ENCODE measurements at regions not wholly inside any gene's neighbourhood (a gene's known extent, or its start where the extent isn't known, plus 50 kb on each side); places are given as distances from the start of the nearest gene placed in this dataset.
"Not testable (repeated sequence)": the region's sequence is repeated elsewhere in the genome, so short reads cannot be mapped to it uniquely, and the experiment has no call there.

DNA sequence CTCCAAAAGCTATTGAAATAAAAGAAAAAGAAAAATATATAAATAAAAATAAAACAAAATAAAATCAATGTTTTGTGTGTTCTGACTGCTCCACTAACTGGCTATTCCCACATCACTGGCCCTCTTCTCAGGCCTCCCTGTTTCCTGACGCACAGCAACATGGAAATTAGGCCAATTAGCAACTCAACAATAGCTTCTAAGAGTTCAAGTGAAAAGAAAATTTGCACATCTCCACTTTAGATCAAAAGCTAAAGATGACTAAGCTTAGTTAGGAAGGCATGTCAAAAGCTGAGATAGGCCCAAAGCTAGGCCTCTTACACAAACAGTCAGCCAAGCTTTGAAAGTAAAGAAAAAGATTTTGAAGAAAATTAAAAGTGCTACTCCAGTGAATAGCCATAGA lies 200.8 kb downstream of the DUSP6 start:
- TF ChIP-seq Cebpa-rat (IDR thresholded peaks at IDR 0.05) = no peak
- H3K27me3 ChIP-seq = no peaks in the 10 kb centered on the region
- H3K36me3 ChIP-seq = no peaks in the 10 kb centered on the region
- H3K27ac ChIP-seq = no peak overlapping the region
- no peak overlapping the region for H3K9ac ChIP-seq
- no peaks in the 10 kb centered on the region for H4K20me1 ChIP-seq
- H3K4me1 ChIP-seq = no peaks in the 10 kb centered on the region
- H3K9me3 ChIP-seq = peaks cover 7% of the 10 kb centered on the region
- H3K4me3 ChIP-seq = no peak overlapping the region
- no peak overlapping the region for H3K4me2 ChIP-seq

DNA sequence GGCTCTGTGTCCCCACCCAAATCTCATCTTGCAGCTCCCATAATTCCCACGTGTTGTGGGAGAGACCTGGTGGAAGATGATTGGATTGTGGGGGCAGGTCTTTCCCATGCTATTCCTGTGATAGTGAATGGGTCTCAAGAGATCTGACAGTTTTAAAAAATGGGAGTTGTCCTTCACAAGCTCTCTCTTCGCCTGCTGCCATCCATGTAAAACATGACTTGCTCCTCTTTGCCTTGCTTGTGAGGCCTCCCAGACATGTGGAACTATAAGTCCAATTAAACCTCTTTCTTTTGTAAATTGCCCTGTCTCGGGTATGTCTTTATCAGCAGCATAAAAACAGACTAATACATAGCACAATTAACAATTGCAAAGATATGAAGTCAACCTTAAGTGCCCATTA lies 201.5 kb downstream of the DUSP6 start:
- not testable (repeated sequence) for H3K4me2 ChIP-seq, H3K9me3 ChIP-seq, H3K36me3 ChIP-seq, H3K4me3 ChIP-seq, H3K27me3 ChIP-seq, H3K4me1 ChIP-seq, H4K20me1 ChIP-seq, H3K9ac ChIP-seq, H3K27ac ChIP-seq

DNA sequence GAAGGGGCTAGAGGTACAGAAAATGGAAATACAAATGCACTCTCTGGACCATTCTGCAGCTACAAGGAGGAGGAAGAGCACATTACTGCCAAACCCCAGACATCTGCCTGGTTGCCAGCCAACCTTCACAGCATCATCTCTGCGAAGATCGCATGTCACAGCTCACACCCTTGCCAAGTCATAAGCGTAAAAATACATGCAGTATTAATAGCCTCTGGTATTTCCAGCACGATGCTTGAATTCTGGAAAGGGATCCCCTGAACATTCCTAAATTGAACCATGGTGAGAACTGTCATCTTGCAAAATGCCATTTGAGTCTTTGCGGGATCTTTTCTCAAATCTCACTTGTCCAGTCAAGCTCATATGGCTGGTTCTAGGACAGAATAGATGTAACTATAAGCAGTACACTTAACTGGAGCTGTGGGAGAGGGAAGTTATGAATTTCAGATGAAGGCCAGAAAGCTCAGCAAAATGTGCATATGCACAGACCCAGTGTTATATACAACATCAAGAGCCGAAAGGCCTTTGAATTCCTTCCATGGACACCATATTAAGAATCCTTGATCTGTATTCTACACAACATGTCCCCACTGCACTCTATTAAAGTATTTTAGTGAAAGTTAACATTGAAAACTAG lies 211.6 kb downstream of the DUSP6 start:
- no peak overlapping the region for H3K9ac ChIP-seq
- no peak overlapping the region for H3K27ac ChIP-seq
- H4K20me1 ChIP-seq = no peaks in the 10 kb centered on the region
- no peaks in the 10 kb centered on the region for H3K9me3 ChIP-seq
- H3K27me3 ChIP-seq = no peaks in the 10 kb centered on the region
- no peak overlapping the region for H3K4me2 ChIP-seq
- no peak for TF ChIP-seq Cebpa-rat (IDR thresholded peaks at IDR 0.05)
- no peak overlapping the region for H3K4me3 ChIP-seq
- no peaks in the 10 kb centered on the region for H3K36me3 ChIP-seq
- H3K4me1 ChIP-seq = 0 out of 2 replicates have a peak, but pooled peaks cover 6% of the 10 kb centered on the region

DNA sequence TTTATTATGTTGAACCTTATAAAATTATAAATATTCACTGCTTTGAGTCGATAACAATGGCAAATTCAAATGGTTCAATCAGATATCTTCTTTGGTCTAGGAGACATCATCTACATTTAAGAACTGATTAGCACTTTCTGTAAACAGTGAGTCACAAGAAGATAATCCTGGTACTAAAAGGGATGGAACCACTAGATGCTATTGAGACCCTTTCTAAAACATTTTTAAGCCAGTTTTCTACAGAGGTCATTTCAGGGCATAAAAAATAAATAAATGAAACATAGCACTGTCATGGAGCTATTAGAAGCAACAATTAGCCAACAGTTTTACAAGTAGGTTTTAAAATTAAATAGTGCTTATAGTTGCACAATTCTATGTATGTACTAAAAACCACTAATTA lies 212.2 kb downstream of the DUSP6 start:
- H3K4me3 ChIP-seq = no peak overlapping the region
- no peaks in the 10 kb centered on the region for H3K9me3 ChIP-seq
- no peaks in the 10 kb centered on the region for H3K27me3 ChIP-seq
- no peaks in the 10 kb centered on the region for H4K20me1 ChIP-seq
- TF ChIP-seq Cebpa-rat (IDR thresholded peaks at IDR 0.05) = no peak
- H3K27ac ChIP-seq = no peak overlapping the region
- no peaks in the 10 kb centered on the region for H3K36me3 ChIP-seq
- H3K4me2 ChIP-seq = no peak overlapping the region
- no peak overlapping the region for H3K9ac ChIP-seq
- 0 out of 2 replicates have a peak, but pooled peaks cover 2% of the 10 kb centered on the region for H3K4me1 ChIP-seq

DNA sequence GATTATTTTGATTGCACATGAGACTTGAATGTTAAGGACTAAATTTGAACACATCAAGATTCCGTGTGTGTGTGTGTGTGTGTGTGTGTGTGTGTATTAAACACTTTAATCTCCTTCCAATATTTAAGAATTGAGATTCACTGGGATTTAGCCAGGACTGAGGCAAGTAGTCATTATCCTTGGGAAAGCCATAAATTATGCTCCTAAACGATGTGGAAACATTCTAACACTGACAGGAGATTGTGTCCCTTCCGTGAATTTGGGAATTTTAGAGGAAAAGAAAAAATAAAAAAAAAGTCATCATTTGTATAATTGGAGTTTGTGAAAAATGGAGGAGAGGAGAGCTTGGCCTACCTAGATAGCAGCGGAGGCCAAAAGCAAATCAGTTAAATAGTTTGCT lies 212.9 kb downstream of the DUSP6 start:
- no peak for TF ChIP-seq Cebpa-rat (IDR thresholded peaks at IDR 0.05)
- H3K4me2 ChIP-seq = no peak overlapping the region

DNA sequence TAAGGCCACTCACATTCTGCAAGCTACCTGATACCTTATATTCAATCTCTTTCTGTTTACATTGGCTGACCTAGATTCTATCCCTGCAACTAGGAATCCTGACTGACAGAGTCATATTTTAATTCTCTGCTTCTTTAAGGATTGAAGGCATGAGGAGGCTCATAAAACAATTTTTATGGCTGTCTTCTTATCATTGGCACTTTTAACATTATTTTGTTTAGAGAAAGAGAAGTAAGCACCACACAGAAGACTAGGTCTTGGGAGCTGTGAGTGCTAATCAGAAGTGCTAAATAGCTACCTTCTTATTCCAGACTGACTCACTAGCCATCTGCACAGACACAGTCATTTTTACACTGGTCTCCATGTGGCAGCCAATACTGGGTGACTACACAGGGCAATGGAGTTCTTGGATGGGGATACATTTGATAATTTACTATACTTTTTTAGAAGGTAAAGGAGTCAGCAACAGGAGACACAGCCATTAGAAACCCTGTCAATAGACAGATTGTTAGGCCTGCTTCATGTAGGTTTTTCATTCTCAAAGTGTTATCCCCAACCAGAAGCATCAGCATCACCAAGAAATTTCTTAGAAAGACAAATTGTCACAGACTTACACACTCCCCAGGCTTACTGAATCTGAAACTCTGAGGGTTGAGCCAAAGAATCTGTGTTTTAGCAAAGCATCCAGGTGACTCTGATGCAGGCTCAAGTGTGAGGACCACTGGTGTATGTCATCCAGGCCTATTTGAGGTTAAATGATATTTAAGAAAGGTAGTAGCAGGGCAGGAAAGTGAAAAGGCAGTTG lies 214.1 kb downstream of the DUSP6 start:
- Histone ChIP-seq H3K9me3 (no peaks in the 10 kb centered on the region), H3K9ac (no peak overlapping the region), H3K4me2 (no peak overlapping the region), H3K27me3 (no peaks in the 10 kb centered on the region), H3K27ac (no peak overlapping the region), H3K36me3 (no peaks in the 10 kb centered on the region), H3K4me3 (no peak overlapping the region), H3K4me1 (no peaks in the 10 kb centered on the region), H4K20me1 (no peaks in the 10 kb centered on the region)
- no peak for TF ChIP-seq Cebpa-rat (IDR thresholded peaks at IDR 0.05)

More for the DNA sequence above, 212.9 kb downstream of the DUSP6 start:
- Histone ChIP-seq H3K27ac (no peak overlapping the region), H3K9ac (no peak overlapping the region), H3K36me3 (no peaks in the 10 kb centered on the region), H3K4me1 (no peaks in the 10 kb centered on the region), H3K27me3 (no peaks in the 10 kb centered on the region), H4K20me1 (no peaks in the 10 kb centered on the region), H3K4me3 (no peak overlapping the region), H3K9me3 (no peaks in the 10 kb centered on the region)

DNA sequence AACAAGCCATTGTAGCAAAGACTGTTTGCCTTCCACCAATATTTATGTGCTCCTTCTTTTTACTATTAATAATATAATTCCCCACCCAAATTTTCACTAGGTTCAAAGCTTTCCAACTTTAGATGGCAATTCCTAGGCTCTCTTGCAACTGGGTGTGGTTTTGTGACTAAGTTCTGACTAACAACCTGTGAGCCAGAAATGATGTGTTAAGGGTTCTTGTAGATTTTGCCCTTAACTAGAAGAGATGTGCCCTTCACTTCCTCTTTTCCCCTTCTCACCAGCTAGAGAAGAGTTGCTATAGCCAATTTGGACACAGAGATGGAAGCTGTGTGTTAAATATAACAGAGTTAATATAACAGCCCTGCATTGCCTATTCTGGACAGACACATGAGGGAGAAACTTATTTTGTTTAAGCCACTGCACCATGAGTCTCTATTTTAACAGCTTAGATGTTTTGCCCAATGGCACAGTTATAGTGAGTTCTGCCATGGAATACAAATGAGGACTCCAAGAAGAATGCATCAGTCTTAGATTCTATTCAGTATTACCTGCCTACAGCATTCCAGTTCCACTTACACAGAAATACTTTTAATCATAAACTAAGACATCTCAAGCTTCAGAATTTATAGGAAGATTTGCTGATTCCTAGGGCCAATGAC lies 216.2 kb downstream of the DUSP6 start:
- no peaks in the 10 kb centered on the region for H3K4me1 ChIP-seq
- no peaks in the 10 kb centered on the region for H4K20me1 ChIP-seq
- H3K9me3 ChIP-seq = no peaks in the 10 kb centered on the region
- H3K27ac ChIP-seq = no peak overlapping the region
- H3K36me3 ChIP-seq = no peaks in the 10 kb centered on the region
- H3K4me3 ChIP-seq = no peak overlapping the region
- H3K4me2 ChIP-seq = no peak overlapping the region
- H3K27me3 ChIP-seq = no peaks in the 10 kb centered on the region
- TF ChIP-seq Cebpa-rat (IDR thresholded peaks at IDR 0.05) = no peak
- no peak overlapping the region for H3K9ac ChIP-seq

DNA sequence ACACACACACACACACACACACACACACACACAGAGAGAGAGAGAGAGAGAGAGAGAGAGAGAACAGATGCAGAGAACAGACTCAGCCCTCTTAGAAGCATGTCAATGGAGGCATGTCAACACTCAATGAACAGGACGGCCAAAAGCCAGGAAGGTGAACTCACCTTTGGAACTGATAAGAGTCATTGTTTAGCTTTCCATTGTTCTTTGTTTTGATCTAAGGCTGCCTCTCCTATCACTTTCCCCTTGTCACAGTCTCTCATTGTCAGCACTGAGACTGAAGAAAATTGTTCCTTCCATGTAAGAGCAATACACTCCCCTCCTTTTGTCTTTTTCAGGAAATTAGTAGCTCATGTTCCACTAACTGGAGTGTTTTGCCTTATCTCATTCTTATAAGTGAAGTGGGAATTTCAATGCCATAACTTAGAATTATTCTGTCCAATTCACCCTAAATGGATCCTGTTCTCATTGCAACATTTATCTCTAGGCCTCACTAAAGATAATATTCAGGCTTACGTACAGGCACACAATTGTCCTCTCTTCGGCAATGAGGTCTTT lies 218.0 kb downstream of the DUSP6 start:
- Histone ChIP-seq H3K9ac (no peak overlapping the region), H3K27ac (no peak overlapping the region), H3K4me2 (no peak overlapping the region), H3K9me3 (no peaks in the 10 kb centered on the region), H3K36me3 (no peaks in the 10 kb centered on the region), H3K4me1 (no peaks in the 10 kb centered on the region), H3K27me3 (no peaks in the 10 kb centered on the region), H4K20me1 (no peaks in the 10 kb centered on the region), H3K4me3 (no peak overlapping the region)
- TF ChIP-seq Cebpa-rat (IDR thresholded peaks at IDR 0.05) = no peak

DNA sequence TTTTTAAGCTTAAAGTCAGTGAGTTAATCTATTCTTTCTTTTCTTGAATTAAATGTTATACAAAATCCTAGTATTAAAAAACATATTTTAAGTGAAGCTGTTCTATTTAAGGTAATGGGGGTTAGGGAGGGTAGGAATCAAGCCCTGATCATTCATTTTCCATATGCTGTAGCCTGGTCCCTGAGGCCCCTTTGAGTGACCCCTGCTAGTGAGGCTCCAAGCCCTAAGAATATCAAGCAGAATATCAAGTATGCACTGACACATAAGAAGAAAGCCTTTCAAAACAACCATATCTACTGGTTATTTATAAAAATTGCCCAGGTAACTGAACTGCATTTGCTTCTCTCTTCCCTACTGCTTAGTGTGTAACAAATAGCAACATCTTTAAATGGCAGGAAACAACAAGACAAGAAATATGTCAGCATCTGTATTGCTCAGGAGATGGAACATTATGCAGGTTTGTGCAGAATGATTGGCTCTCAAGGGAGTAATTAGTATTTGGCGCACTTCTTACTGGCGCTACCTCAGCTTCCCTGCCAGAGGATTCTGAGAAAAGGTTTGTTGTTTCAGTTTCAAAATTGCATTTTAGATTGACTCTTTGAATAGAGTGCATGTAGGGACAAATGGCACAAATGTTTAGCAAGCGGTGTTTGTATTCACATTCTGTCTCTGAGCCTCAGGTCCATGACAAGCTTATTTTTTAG lies 223.0 kb downstream of the DUSP6 start:
- Histone ChIP-seq H3K4me2 (no peak overlapping the region), H3K9ac (no peak overlapping the region), H3K36me3 (no peaks in the 10 kb centered on the region), H3K4me3 (no peak overlapping the region), H3K9me3 (no peaks in the 10 kb centered on the region), H4K20me1 (no peaks in the 10 kb centered on the region), H3K27me3 (no peaks in the 10 kb centered on the region), H3K4me1 (no peaks in the 10 kb centered on the region), H3K27ac (no peak overlapping the region)
- TF ChIP-seq Cebpa-rat (IDR thresholded peaks at IDR 0.05) = no peak

All from BLaER1 (cell line).